Thoracic aorta (tissue), 2 donors: ENCODE measurements at regions not wholly inside any gene's neighbourhood (a gene's known extent, or its start where the extent isn't known, plus 50 kb on each side); places are given as distances from the start of the nearest gene placed in this dataset.
"Not testable (repeated sequence)": the region's sequence is repeated elsewhere in the genome, so short reads cannot be mapped to it uniquely, and the experiment has no call there.

Experiments used
- ATAC-seq: fragments of 150-250 bp; one replicate; pipeline ENCODE4 v1.8.0; 2017; ENCODE audit warnings: low read depth; ENCODE audit not compliant: insufficient number of reproducible peaks, low FRiP score
- DNase-seq: peaks from one replicate; pipeline ENCODE4 v3.0.0-alpha.2; 2020; ENCODE audit warnings: low spot score
- H3K27ac ChIP-seq, 2 donors: fragments of 200-600 bp; sonication (generic); 1 replicate in 1 of 2; 2 replicates in 1 of 2; pipeline ENCODE4 v1.5.1; 2016; ENCODE audit warnings: mild to moderate bottlenecking in 2 of 2, moderate library complexity in 2 of 2
- H3K27me3 ChIP-seq: fragments of 200-600 bp; sonication (generic); replicated peaks from 2 replicates; pipeline ENCODE4 v1.6.0; 2016; ENCODE audit warnings: mild to moderate bottlenecking; ENCODE audit not compliant: insufficient read depth
- H3K36me3 ChIP-seq: fragments of 200-600 bp; sonication (generic); one replicate; pipeline ENCODE4 v1.5.1; 2016
- H3K4me1 ChIP-seq, 2 donors: fragments of 200-600 bp; sonication (generic); 1 replicate in 1 of 2; 2 replicates in 1 of 2; pipeline versions ENCODE4 v1.5.1 to v1.6.0; 2016; ENCODE audit warnings: low read depth in 2 of 2, mild to moderate bottlenecking in 1 of 2; ENCODE audit not compliant: control insufficient read depth in 1 of 2
- H3K4me3 ChIP-seq: fragments of 200-600 bp; sonication (generic); 2 replicates; pipeline ENCODE4 v1.5.1; 2016; ENCODE audit warnings: mild to moderate bottlenecking
- H3K9me3 ChIP-seq: fragments of 200-600 bp; sonication (generic); 2 replicates; pipeline ENCODE4 v1.5.1; 2016
- CTCF ChIP-seq: fragments of 200-600 bp; sonication (generic); IDR thresholded peaks from one replicate; pipeline ENCODE4 v1.5.1; 2019; ENCODE audit warnings: antibody characterized with exemption

GRCh38 chr3:10732292-10732691 lies 83.7 kb upstream of the SLC6A11 start:
- H3K9me3 ChIP-seq: peaks cover 17% of the 10 kb centered on the region
- no peak overlapping the region for H3K4me3 ChIP-seq
- no peaks in the 10 kb centered on the region for H3K36me3 ChIP-seq
- DNase-seq: no peak
- no peak for ATAC-seq
- no peaks in the 10 kb centered on the region for H3K4me1 ChIP-seq
- H3K27me3 ChIP-seq: no peaks in the 10 kb centered on the region
- no peak overlapping the region for H3K27ac ChIP-seq
- no peak for TF ChIP-seq CTCF

- Histone ChIP-seq H3K9me3 (peaks cover 17% of the 10 kb centered on the region), H3K27me3 (no peaks in the 10 kb centered on the region), H3K4me3 (no peak overlapping the region), H3K36me3 (no peaks in the 10 kb centered on the region), H3K27ac (no peak overlapping the region), H3K4me1 (no peaks in the 10 kb centered on the region)
- ATAC-seq (no peak), DNase-seq (no peak)
- TF ChIP-seq CTCF: no peak
Observed at GRCh38 chr3:10733297-10733696, 82.7 kb upstream of the SLC6A11 start.

GRCh38 chr3:10736444-10736843 lies 79.6 kb upstream of the SLC6A11 start:
- not testable (repeated sequence) for ATAC-seq, H3K27ac ChIP-seq, H3K27me3 ChIP-seq, DNase-seq, H3K36me3 ChIP-seq, H3K4me1 ChIP-seq, H3K4me3 ChIP-seq
- peaks cover 17% of the 10 kb centered on the region for H3K9me3 ChIP-seq

GRCh38 chr3:10737785-10738184 lies 78.2 kb upstream of the SLC6A11 start:
- H3K4me1 ChIP-seq: peaks cover 0 to 3% of the 10 kb centered on the region in 2 donors
- no peaks in the 10 kb centered on the region for H3K27me3 ChIP-seq
- no peak overlapping the region for H3K4me3 ChIP-seq
- H3K9me3 ChIP-seq: peaks cover 16% of the 10 kb centered on the region
- H3K27ac ChIP-seq: no peak overlapping the region
- no peak for DNase-seq
- TF ChIP-seq CTCF: no peak
- H3K36me3 ChIP-seq: no peaks in the 10 kb centered on the region
- ATAC-seq: no peak

GRCh38 chr3:10738688-10739372 lies 77.2 kb upstream of the SLC6A11 start:
- peak; percentile 13 for DNase-seq
- Histone ChIP-seq H3K27ac (no peak overlapping the region), H3K27me3 (no peaks in the 10 kb centered on the region), H3K36me3 (no peaks in the 10 kb centered on the region), H3K4me3 (peak overlapping the region; percentile 63), H3K9me3 (peaks cover 6% of the 10 kb centered on the region), H3K4me1 (peaks cover 0 to 3% of the 10 kb centered on the region in 2 donors)
- no peak for ATAC-seq
- TF ChIP-seq CTCF: peak; percentile 84

- TF ChIP-seq CTCF: no peak
- no peak for ATAC-seq
- Histone ChIP-seq H3K9me3 (no peaks in the 10 kb centered on the region), H3K4me1 (peaks cover 0 to 3% of the 10 kb centered on the region in 2 donors), H3K27ac (no peak overlapping the region), H3K36me3 (no peaks in the 10 kb centered on the region), H3K4me3 (no peak overlapping the region), H3K27me3 (no peaks in the 10 kb centered on the region)
- no peak for DNase-seq
Observed at GRCh38 chr3:10740954-10741353, 75.1 kb upstream of the SLC6A11 start.
